Adipocyte (in vitro differentiated cells): ENCODE measurements at regions not wholly inside any gene's neighbourhood (a gene's known extent, or its start where the extent isn't known, plus 50 kb on each side); places are given as distances from the start of the nearest gene placed in this dataset.
"Not testable (repeated sequence)": the region's sequence is repeated elsewhere in the genome, so short reads cannot be mapped to it uniquely, and the experiment has no call there.

Experiments used
- DNase-seq: peaks from one replicate; pipeline ENCODE4 v3.0.0-alpha.2; 2015; ENCODE audit warnings: low read depth
- H3K27me3 ChIP-seq: replicated peaks from 2 replicates; pipeline ENCODE4 v1.7.0; 2013; ENCODE audit warnings: mild to moderate bottlenecking, low read length, moderate library complexity; ENCODE audit not compliant: control insufficient read depth, insufficient read depth
- H3K36me3 ChIP-seq: 2 replicates; pipeline ENCODE4 v1.7.0; 2013; ENCODE audit warnings: low read length, mild to moderate bottlenecking, moderate library complexity; ENCODE audit not compliant: control insufficient read depth, insufficient read depth, severe bottlenecking
- H3K4me1 ChIP-seq: 2 replicates; pipeline ENCODE4 v1.7.0; 2013; ENCODE audit warnings: mild to moderate bottlenecking, low read length, moderate library complexity; ENCODE audit not compliant: control insufficient read depth, insufficient read depth
- H3K4me3 ChIP-seq: 2 replicates; pipeline ENCODE4 v1.7.0; 2013; ENCODE audit warnings: mild to moderate bottlenecking, low read length, moderate library complexity
- H3K9ac ChIP-seq: 2 replicates; pipeline ENCODE4 v1.7.0; 2013; ENCODE audit warnings: mild to moderate bottlenecking, low read length, moderate library complexity
- H3K9me3 ChIP-seq: 2 replicates; pipeline ENCODE4 v1.7.0; 2013; ENCODE audit warnings: mild to moderate bottlenecking, low read length, moderate library complexity; ENCODE audit not compliant: control insufficient read depth

GRCh38 chr6:170147056-170147787 is 143.7 kb downstream of the DLL1 start:
- Histone ChIP-seq H3K9ac (no peak overlapping the region), H3K9me3 (peaks cover 12% of the 10 kb centered on the region), H3K4me3 (no peak overlapping the region), H3K27me3 (peaks cover 41% of the 10 kb centered on the region), H3K36me3 (no peaks in the 10 kb centered on the region), H3K4me1 (no peaks in the 10 kb centered on the region)
- DNase-seq: no peak

- Histone ChIP-seq H3K4me3 (no peak overlapping the region), H3K4me1 (no peaks in the 10 kb centered on the region), H3K9ac (no peak overlapping the region), H3K9me3 (peaks cover 12% of the 10 kb centered on the region), H3K27me3 (peaks cover 40% of the 10 kb centered on the region), H3K36me3 (no peaks in the 10 kb centered on the region)
- no peak for DNase-seq
Observed at GRCh38 chr6:170146640-170147039, 144.2 kb downstream of the DLL1 start.

- H3K9ac ChIP-seq, H3K36me3 ChIP-seq, H3K4me1 ChIP-seq, DNase-seq, H3K4me3 ChIP-seq: not testable (repeated sequence)
- H3K27me3 ChIP-seq: peaks cover 35% of the 10 kb centered on the region
- peaks cover 12% of the 10 kb centered on the region for H3K9me3 ChIP-seq
Observed at GRCh38 chr6:170146131-170146530, 144.7 kb downstream of the DLL1 start.

GRCh38 chr6:170145716-170146115 is 145.2 kb downstream of the DLL1 start:
- not testable (repeated sequence) for H3K4me1 ChIP-seq, H3K36me3 ChIP-seq, H3K4me3 ChIP-seq, DNase-seq, H3K9ac ChIP-seq
- H3K27me3 ChIP-seq: peaks cover 31% of the 10 kb centered on the region
- peaks cover 12% of the 10 kb centered on the region for H3K9me3 ChIP-seq

- DNase-seq: no peak
- no peak overlapping the region for H3K4me3 ChIP-seq
- no peaks in the 10 kb centered on the region for H3K4me1 ChIP-seq
- peaks cover 27% of the 10 kb centered on the region for H3K27me3 ChIP-seq
- no peak overlapping the region for H3K9ac ChIP-seq
- peaks cover 12% of the 10 kb centered on the region for H3K9me3 ChIP-seq
- no peaks in the 10 kb centered on the region for H3K36me3 ChIP-seq
Observed at GRCh38 chr6:170145272-170145592, 145.6 kb downstream of the DLL1 start.

GRCh38 chr6:170144571-170145271 is 146.2 kb downstream of the DLL1 start:
- no peak for DNase-seq
- peaks cover 12% of the 10 kb centered on the region for H3K9me3 ChIP-seq
- no peak overlapping the region for H3K9ac ChIP-seq
- H3K4me1 ChIP-seq: no peaks in the 10 kb centered on the region
- H3K27me3 ChIP-seq: peaks cover 27% of the 10 kb centered on the region
- no peaks in the 10 kb centered on the region for H3K36me3 ChIP-seq
- H3K4me3 ChIP-seq: no peak overlapping the region

- Histone ChIP-seq H3K9ac (no peak overlapping the region), H3K36me3 (no peaks in the 10 kb centered on the region), H3K27me3 (peaks cover 22% of the 10 kb centered on the region), H3K9me3 (peaks cover 12% of the 10 kb centered on the region), H3K4me1 (no peaks in the 10 kb centered on the region), H3K4me3 (no peak overlapping the region)
- no peak for DNase-seq
Observed at GRCh38 chr6:170143401-170144150, 147.3 kb downstream of the DLL1 start.

- no peak for DNase-seq
- H3K9me3 ChIP-seq: peaks cover 12% of the 10 kb centered on the region
Observed at GRCh38 chr6:170142559-170142958, 148.3 kb downstream of the DLL1 start.

GRCh38 chr6:170141061-170141460 is 149.8 kb downstream of the DLL1 start:
- not testable (repeated sequence) for H3K27me3 ChIP-seq, H3K9ac ChIP-seq, DNase-seq

More at GRCh38 chr6:170142559-170142958, 148.3 kb downstream of the DLL1 start:
- no peaks in the 10 kb centered on the region for H3K4me1 ChIP-seq
- no peak overlapping the region for H3K4me3 ChIP-seq
- H3K27me3 ChIP-seq: peaks cover 15% of the 10 kb centered on the region
- H3K9ac ChIP-seq: no peak overlapping the region
- H3K36me3 ChIP-seq: no peaks in the 10 kb centered on the region

GRCh38 chr6:170140129-170140528 is 150.7 kb downstream of the DLL1 start:
- DNase-seq: no peak
- no peaks in the 10 kb centered on the region for H3K36me3 ChIP-seq
- H3K4me1 ChIP-seq: no peaks in the 10 kb centered on the region
- peaks cover 12% of the 10 kb centered on the region for H3K9me3 ChIP-seq
- H3K9ac ChIP-seq: no peak overlapping the region
- peaks cover 5% of the 10 kb centered on the region for H3K27me3 ChIP-seq
- H3K4me3 ChIP-seq: no peak overlapping the region

More at GRCh38 chr6:170141061-170141460, 149.8 kb downstream of the DLL1 start:
- H3K4me3 ChIP-seq, H3K4me1 ChIP-seq, H3K36me3 ChIP-seq: not testable (repeated sequence)
- peaks cover 12% of the 10 kb centered on the region for H3K9me3 ChIP-seq

GRCh38 chr6:170139531-170139930 is 151.3 kb downstream of the DLL1 start:
- H3K36me3 ChIP-seq: no peaks in the 10 kb centered on the region
- H3K4me1 ChIP-seq: no peaks in the 10 kb centered on the region
- peaks cover 8% of the 10 kb centered on the region for H3K27me3 ChIP-seq
- DNase-seq: no peak
- H3K9me3 ChIP-seq: peaks cover 10% of the 10 kb centered on the region
- H3K4me3 ChIP-seq: no peak overlapping the region
- no peak overlapping the region for H3K9ac ChIP-seq
